ENCODE measurements at regions not wholly inside any gene's neighbourhood (a gene's known extent, or its start where the extent isn't known, plus 50 kb on each side); places are given as distances from the start of the nearest gene placed in this dataset.
A peak's percentile ranks its signal among the peaks of the same experiment; 100 is the strongest.

- no peak overlapping the region for H3K14ac ChIP-seq (ENCODE audit: low read length in 2 of 2)
- H2BK120ac ChIP-seq (ENCODE audit: low read depth, low read length) = no peak overlapping the region
- H3K27me3 ChIP-seq (ENCODE audit: control insufficient read depth in 1 of 2, insufficient read depth in 1 of 2, low read length in 2 of 2) = no peaks in the 10 kb centered on the region
- no peak overlapping the region for H3K27ac ChIP-seq (ENCODE audit: low read length, poor library complexity, severe bottlenecking)
- H4K91ac ChIP-seq (ENCODE audit: low read length) = no peak overlapping the region
- no peak overlapping the region for H2AK5ac ChIP-seq (ENCODE audit: low read length, severe bottlenecking)
- H2BK5ac ChIP-seq (ENCODE audit: low read depth, low read length, poor library complexity, severe bottlenecking) = no peak overlapping the region
- H2BK12ac ChIP-seq (ENCODE audit: low read length in 2 of 2) = no peak overlapping the region
- H3K36me3 ChIP-seq (ENCODE audit: control insufficient read depth in 1 of 2, insufficient read depth in 2 of 2, low read depth in 1 of 2, low read length in 2 of 2) = no peaks in the 10 kb centered on the region
- no peaks in the 10 kb centered on the region for H3K4me1 ChIP-seq (ENCODE audit: control insufficient read depth, insufficient read depth, low read depth, low read length)
- no peak overlapping the region for H3K4me2 ChIP-seq (ENCODE audit: low read length, poor library complexity, severe bottlenecking)
- no peak overlapping the region for H3K18ac ChIP-seq (ENCODE audit: low read depth in 1 of 2, low read length in 2 of 2)
- H3K9me3 ChIP-seq (ENCODE audit: control insufficient read depth, low read length) = no peaks in the 10 kb centered on the region
- no peak overlapping the region for H3K4me3 ChIP-seq (ENCODE audit: insufficient read depth in 1 of 2, low read depth in 1 of 2, low read length in 2 of 2)
- H3K23ac ChIP-seq (ENCODE audit: low read length in 2 of 2) = no peak overlapping the region
- no peak overlapping the region for H4K8ac ChIP-seq (ENCODE audit: low read length)
- no peaks in the 10 kb centered on the region for H3K79me1 ChIP-seq (replicated peaks; ENCODE audit: low read length, poor library complexity, severe bottlenecking)
- no peak overlapping the region for H2AFZ ChIP-seq (ENCODE audit: low read depth, low read length)
- H2BK15ac ChIP-seq (ENCODE audit: low read depth, poor library complexity, severe bottlenecking) = no peak overlapping the region
- no peak overlapping the region for H3K9ac ChIP-seq (ENCODE audit: low read length)
- DNase-seq = no peak
- H3K4ac ChIP-seq (ENCODE audit: low read depth in 1 of 2, low read length in 2 of 2) = no peak overlapping the region
Observed at GRCh38 chr5:42235241-42235640, 188.0 kb upstream of the GHR start.

- no peak overlapping the region for H2BK120ac ChIP-seq (ENCODE audit: low read depth, low read length)
- H2BK15ac ChIP-seq (ENCODE audit: low read depth, poor library complexity, severe bottlenecking) = no peak overlapping the region
- no peaks in the 10 kb centered on the region for H3K36me3 ChIP-seq (ENCODE audit: control insufficient read depth in 1 of 2, insufficient read depth in 2 of 2, low read depth in 1 of 2, low read length in 2 of 2)
- no peak overlapping the region for H3K4ac ChIP-seq (ENCODE audit: low read depth in 1 of 2, low read length in 2 of 2)
- no peak overlapping the region for H2AK5ac ChIP-seq (ENCODE audit: low read length, severe bottlenecking)
- no peak overlapping the region for H2AFZ ChIP-seq (ENCODE audit: low read depth, low read length)
- no peak overlapping the region for H3K14ac ChIP-seq (ENCODE audit: low read length in 2 of 2)
- no peak overlapping the region for H3K4me2 ChIP-seq (ENCODE audit: low read length, poor library complexity, severe bottlenecking)
- H2BK12ac ChIP-seq (ENCODE audit: low read length in 2 of 2) = no peak overlapping the region
- no peak overlapping the region for H3K18ac ChIP-seq (ENCODE audit: low read depth in 1 of 2, low read length in 2 of 2)
- H3K9ac ChIP-seq (ENCODE audit: low read length) = no peak overlapping the region
- no peak overlapping the region for H4K8ac ChIP-seq (ENCODE audit: low read length)
- no peak overlapping the region for H2BK5ac ChIP-seq (ENCODE audit: low read depth, low read length, poor library complexity, severe bottlenecking)
- no peak overlapping the region for H4K91ac ChIP-seq (ENCODE audit: low read length)
- no peaks in the 10 kb centered on the region for H3K9me3 ChIP-seq (ENCODE audit: control insufficient read depth, low read length)
- no peaks in the 10 kb centered on the region for H3K4me1 ChIP-seq (ENCODE audit: control insufficient read depth, insufficient read depth, low read depth, low read length)
- 88% methylated on average over 3 of the region's 3 CpGs for WGBS
- H3K4me3 ChIP-seq (ENCODE audit: insufficient read depth in 1 of 2, low read depth in 1 of 2, low read length in 2 of 2) = no peak overlapping the region
- no peak overlapping the region for H3K27ac ChIP-seq (ENCODE audit: low read length, poor library complexity, severe bottlenecking)
- no peak overlapping the region for H3K23ac ChIP-seq (ENCODE audit: low read length in 2 of 2)
- DNase-seq = no peak
- H3K27me3 ChIP-seq (ENCODE audit: control insufficient read depth in 1 of 2, insufficient read depth in 1 of 2, low read length in 2 of 2) = no peaks in the 10 kb centered on the region
- H3K79me1 ChIP-seq (replicated peaks; ENCODE audit: low read length, poor library complexity, severe bottlenecking) = no peaks in the 10 kb centered on the region
Observed at GRCh38 chr5:42235837-42236236, 187.4 kb upstream of the GHR start.

GRCh38 chr5:42241636-42242035 is 181.6 kb upstream of the GHR start:
- no CpG with 5 or more reads among the region's 2 CpGs for WGBS
- no peak overlapping the region for H2BK15ac ChIP-seq (ENCODE audit: low read depth, poor library complexity, severe bottlenecking)
- H3K79me1 ChIP-seq (replicated peaks; ENCODE audit: low read length, poor library complexity, severe bottlenecking) = no peaks in the 10 kb centered on the region
- H3K4ac ChIP-seq (ENCODE audit: low read depth in 1 of 2, low read length in 2 of 2) = no peak overlapping the region
- H2BK5ac ChIP-seq (ENCODE audit: low read depth, low read length, poor library complexity, severe bottlenecking) = no peak overlapping the region
- no peaks in the 10 kb centered on the region for H3K27me3 ChIP-seq (ENCODE audit: control insufficient read depth in 1 of 2, insufficient read depth in 1 of 2, low read length in 2 of 2)
- H3K4me3 ChIP-seq (ENCODE audit: insufficient read depth in 1 of 2, low read depth in 1 of 2, low read length in 2 of 2) = no peak overlapping the region
- no peak overlapping the region for H3K23ac ChIP-seq (ENCODE audit: low read length in 2 of 2)
- no peaks in the 10 kb centered on the region for H3K36me3 ChIP-seq (ENCODE audit: control insufficient read depth in 1 of 2, insufficient read depth in 2 of 2, low read depth in 1 of 2, low read length in 2 of 2)
- no peak for DNase-seq
- no peak overlapping the region for H2AFZ ChIP-seq (ENCODE audit: low read depth, low read length)
- H2BK120ac ChIP-seq (ENCODE audit: low read depth, low read length) = no peak overlapping the region
- no peaks in the 10 kb centered on the region for H3K9me3 ChIP-seq (ENCODE audit: control insufficient read depth, low read length)
- no peak overlapping the region for H2AK5ac ChIP-seq (ENCODE audit: low read length, severe bottlenecking)
- no peak overlapping the region for H3K14ac ChIP-seq (ENCODE audit: low read length in 2 of 2)
- H4K8ac ChIP-seq (ENCODE audit: low read length) = no peak overlapping the region
- no peak overlapping the region for H3K27ac ChIP-seq (ENCODE audit: low read length, poor library complexity, severe bottlenecking)
- H2BK12ac ChIP-seq (ENCODE audit: low read length in 2 of 2) = no peak overlapping the region
- no peaks in the 10 kb centered on the region for H3K4me1 ChIP-seq (ENCODE audit: control insufficient read depth, insufficient read depth, low read depth, low read length)
- H3K18ac ChIP-seq (ENCODE audit: low read depth in 1 of 2, low read length in 2 of 2) = no peak overlapping the region
- no peak overlapping the region for H3K4me2 ChIP-seq (ENCODE audit: low read length, poor library complexity, severe bottlenecking)
- H4K91ac ChIP-seq (ENCODE audit: low read length) = no peak overlapping the region
- no peak overlapping the region for H3K9ac ChIP-seq (ENCODE audit: low read length)

GRCh38 chr5:42242210-42242609 is 181.0 kb upstream of the GHR start:
- H3K14ac ChIP-seq (ENCODE audit: low read length in 2 of 2) = no peak overlapping the region
- H2AK5ac ChIP-seq (ENCODE audit: low read length, severe bottlenecking) = no peak overlapping the region
- H3K4me3 ChIP-seq (ENCODE audit: insufficient read depth in 1 of 2, low read depth in 1 of 2, low read length in 2 of 2) = no peak overlapping the region
- H2BK12ac ChIP-seq (ENCODE audit: low read length in 2 of 2) = no peak overlapping the region
- no peak overlapping the region for H3K18ac ChIP-seq (ENCODE audit: low read depth in 1 of 2, low read length in 2 of 2)
- no peaks in the 10 kb centered on the region for H3K9me3 ChIP-seq (ENCODE audit: control insufficient read depth, low read length)
- peak overlapping the region; percentile 24 for H3K9ac ChIP-seq (ENCODE audit: low read length)
- H3K4ac ChIP-seq (ENCODE audit: low read depth in 1 of 2, low read length in 2 of 2) = no peak overlapping the region
- no peak overlapping the region for H4K8ac ChIP-seq (ENCODE audit: low read length)
- no peak overlapping the region for H3K4me2 ChIP-seq (ENCODE audit: low read length, poor library complexity, severe bottlenecking)
- H3K27me3 ChIP-seq (ENCODE audit: control insufficient read depth in 1 of 2, insufficient read depth in 1 of 2, low read length in 2 of 2) = no peaks in the 10 kb centered on the region
- H3K79me1 ChIP-seq (replicated peaks; ENCODE audit: low read length, poor library complexity, severe bottlenecking) = no peaks in the 10 kb centered on the region
- no peak overlapping the region for H3K23ac ChIP-seq (ENCODE audit: low read length in 2 of 2)
- no peak overlapping the region for H2BK120ac ChIP-seq (ENCODE audit: low read depth, low read length)
- H2BK15ac ChIP-seq (ENCODE audit: low read depth, poor library complexity, severe bottlenecking) = no peak overlapping the region
- no peak overlapping the region for H3K27ac ChIP-seq (ENCODE audit: low read length, poor library complexity, severe bottlenecking)
- H2BK5ac ChIP-seq (ENCODE audit: low read depth, low read length, poor library complexity, severe bottlenecking) = no peak overlapping the region
- H2AFZ ChIP-seq (ENCODE audit: low read depth, low read length) = no peak overlapping the region
- H3K4me1 ChIP-seq (ENCODE audit: control insufficient read depth, insufficient read depth, low read depth, low read length) = no peaks in the 10 kb centered on the region
- no peaks in the 10 kb centered on the region for H3K36me3 ChIP-seq (ENCODE audit: control insufficient read depth in 1 of 2, insufficient read depth in 2 of 2, low read depth in 1 of 2, low read length in 2 of 2)
- DNase-seq = no peak
- no CpG with 5 or more reads among the region's 1 CpG for WGBS
- no peak overlapping the region for H4K91ac ChIP-seq (ENCODE audit: low read length)
